PFSK-1 (cell line): ENCODE measurements at regions not wholly inside any gene's neighbourhood (a gene's known extent, or its start where the extent isn't known, plus 50 kb on each side); places are given as distances from the start of the nearest gene placed in this dataset.

ENCODE experiments used
- FOXP2 ChIP-seq: optimal IDR thresholded peaks from 2 replicates; pipeline ENCODE3; 2011; ENCODE audit warnings: borderline replicate concordance, control low read depth, inconsistent platforms; ENCODE audit not compliant: insufficient read depth; ENCODE audit errors: extremely low read length, extremely low read depth
- POLR2AphosphoS5 ChIP-seq: IDR thresholded peaks from 2 replicates; pipeline ENCODE4 v1.6.1; 2012; ENCODE audit warnings: low read depth, mild to moderate bottlenecking, control low read depth, low read length, moderate library complexity
- SIN3A ChIP-seq: IDR thresholded peaks from 2 replicates; pipeline ENCODE4 v1.6.1; 2012; ENCODE audit warnings: mild to moderate bottlenecking, low read length, moderate library complexity, borderline replicate concordance; ENCODE audit not compliant: insufficient read depth
- TAF1 ChIP-seq: IDR thresholded peaks from 2 replicates; pipeline ENCODE4 v1.6.1; 2012; ENCODE audit warnings: low read length, control low read depth, borderline replicate concordance; ENCODE audit not compliant: insufficient read depth
- TF ChIP-seq, protein P1 (sequence below), 2 experiments: IDR thresholded peaks; 2 replicates each; pipeline versions ENCODE4 v1.6.1 to v1.8.0; 2011 to 2012; ENCODE audit warnings: low read depth in 2 of 2, low read length in 2 of 2, control low read depth in 1 of 2, inconsistent platforms in 1 of 2, mild to moderate bottlenecking in 1 of 2, moderate library complexity in 1 of 2; ENCODE audit not compliant: insufficient read depth in 1 of 2

DNA sequence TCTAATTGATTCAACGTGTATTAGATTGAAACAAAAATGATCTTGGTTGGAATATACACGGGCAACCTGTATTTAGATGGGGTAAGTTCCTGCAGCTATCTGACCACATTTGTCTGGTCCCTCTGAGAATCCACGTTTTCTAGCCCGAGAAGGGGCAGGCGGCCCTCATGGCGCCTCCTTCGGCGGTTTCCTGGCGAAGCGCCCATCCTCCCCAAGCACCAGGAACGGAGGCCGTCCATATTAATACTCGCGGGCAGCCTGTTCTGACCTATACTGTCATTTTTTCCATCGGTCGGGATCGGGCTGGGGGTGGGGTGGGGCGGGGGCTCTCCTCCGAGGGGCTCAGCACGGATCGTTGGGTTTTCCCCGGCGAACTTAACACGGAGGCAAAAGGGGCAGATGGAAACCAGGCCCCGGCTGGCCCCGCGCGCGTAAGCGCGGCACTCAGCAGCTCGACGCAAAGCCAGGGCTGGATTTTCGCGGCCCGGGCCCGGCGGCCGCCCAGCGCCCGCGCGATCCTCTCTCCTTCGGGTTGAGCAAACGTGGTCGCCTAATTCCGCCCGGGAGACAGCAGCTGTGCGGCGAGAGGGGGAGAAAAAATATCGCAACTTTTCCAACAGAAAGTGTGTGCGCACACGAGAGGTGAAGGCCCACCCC, 77.2 kb upstream of the BCOR start:
- TF ChIP-seq POLR2AphosphoS5 (no peak), SIN3A (no peak), TAF1 (no peak), FOXP2 (no peak)
- TF ChIP-seq, protein P1, sequence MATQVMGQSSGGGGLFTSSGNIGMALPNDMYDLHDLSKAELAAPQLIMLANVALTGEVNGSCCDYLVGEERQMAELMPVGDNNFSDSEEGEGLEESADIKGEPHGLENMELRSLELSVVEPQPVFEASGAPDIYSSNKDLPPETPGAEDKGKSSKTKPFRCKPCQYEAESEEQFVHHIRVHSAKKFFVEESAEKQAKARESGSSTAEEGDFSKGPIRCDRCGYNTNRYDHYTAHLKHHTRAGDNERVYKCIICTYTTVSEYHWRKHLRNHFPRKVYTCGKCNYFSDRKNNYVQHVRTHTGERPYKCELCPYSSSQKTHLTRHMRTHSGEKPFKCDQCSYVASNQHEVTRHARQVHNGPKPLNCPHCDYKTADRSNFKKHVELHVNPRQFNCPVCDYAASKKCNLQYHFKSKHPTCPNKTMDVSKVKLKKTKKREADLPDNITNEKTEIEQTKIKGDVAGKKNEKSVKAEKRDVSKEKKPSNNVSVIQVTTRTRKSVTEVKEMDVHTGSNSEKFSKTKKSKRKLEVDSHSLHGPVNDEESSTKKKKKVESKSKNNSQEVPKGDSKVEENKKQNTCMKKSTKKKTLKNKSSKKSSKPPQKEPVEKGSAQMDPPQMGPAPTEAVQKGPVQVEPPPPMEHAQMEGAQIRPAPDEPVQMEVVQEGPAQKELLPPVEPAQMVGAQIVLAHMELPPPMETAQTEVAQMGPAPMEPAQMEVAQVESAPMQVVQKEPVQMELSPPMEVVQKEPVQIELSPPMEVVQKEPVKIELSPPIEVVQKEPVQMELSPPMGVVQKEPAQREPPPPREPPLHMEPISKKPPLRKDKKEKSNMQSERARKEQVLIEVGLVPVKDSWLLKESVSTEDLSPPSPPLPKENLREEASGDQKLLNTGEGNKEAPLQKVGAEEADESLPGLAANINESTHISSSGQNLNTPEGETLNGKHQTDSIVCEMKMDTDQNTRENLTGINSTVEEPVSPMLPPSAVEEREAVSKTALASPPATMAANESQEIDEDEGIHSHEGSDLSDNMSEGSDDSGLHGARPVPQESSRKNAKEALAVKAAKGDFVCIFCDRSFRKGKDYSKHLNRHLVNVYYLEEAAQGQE (IDR thresholded peaks at IDR 0.05; ENCODE audit: insufficient read depth in 1 of 2, low read depth in 2 of 2, low read length in 2 of 2), result no peak
